H1 (cell line): ENCODE measurements at regions not wholly inside any gene's neighbourhood (a gene's known extent, or its start where the extent isn't known, plus 50 kb on each side); places are given as distances from the start of the nearest gene placed in this dataset.

Experiments used
- CTCF ChIA-PET: fragments of 300-600 bp; sonication (Branson Sonifier 250); formaldehyde crosslinking; loops from one replicate; lab custom pipeline; 2021; ENCODE audit not compliant: partially characterized antibody; lab: Charles Lee
- POLR2A ChIA-PET: fragments of 300-600 bp; sonication (Branson Sonifier 250); formaldehyde crosslinking; loops from one replicate; lab custom pipeline; 2021; ENCODE audit warnings: inconsistent platforms; ENCODE audit not compliant: partially characterized antibody; lab: Charles Lee
- DNase-seq, 2 experiments: peaks; one replicate each; pipeline versions ENCODE4 v3.0.0 to v3.0.0-alpha.2; 2010 to 2022; ENCODE audit warnings: low spot score in 2 of 2, low read depth in 1 of 2, mixed read lengths in 1 of 2
- FAIRE-seq: peaks from 2 replicates; lab custom pipeline; 2011; peaks lifted over from hg19 to GRCh38; lab: Jason Lieb, UNC
- H2AFZ ChIP-seq: 2 replicates; pipeline ENCODE4 v1.8.1; 2012; ENCODE audit warnings: low read length, inconsistent platforms
- H2AK5ac ChIP-seq: 2 replicates; pipeline ENCODE4 v1.6.1; 2013; ENCODE audit warnings: low read depth, low read length
- H2BK120ac ChIP-seq: replicated peaks from 2 replicates; pipeline ENCODE3; 2013; ENCODE audit warnings: low read depth, low read length, inconsistent platforms
- H2BK12ac ChIP-seq: 2 replicates; pipeline ENCODE4 v1.6.1; 2013; ENCODE audit warnings: low read depth, low read length
- H2BK15ac ChIP-seq: 2 replicates; pipeline ENCODE4 v1.6.1; 2013; ENCODE audit warnings: low read length
- H2BK20ac ChIP-seq: 2 replicates; pipeline ENCODE4 v1.6.1; 2013; ENCODE audit warnings: low read length
- H2BK5ac ChIP-seq: 2 replicates; pipeline ENCODE4 v1.6.1; 2013; ENCODE audit warnings: low read depth, low read length
- H3K14ac ChIP-seq: 2 replicates; pipeline ENCODE4 v1.6.1; 2013; ENCODE audit warnings: inconsistent platforms; ENCODE audit not compliant: insufficient read length
- H3K18ac ChIP-seq: 2 replicates; pipeline ENCODE4 v1.6.1; 2013; ENCODE audit warnings: low read length; ENCODE audit errors: extremely low read depth
- H3K23ac ChIP-seq: 2 replicates; pipeline ENCODE4 v1.6.1; 2013; ENCODE audit warnings: inconsistent platforms; ENCODE audit not compliant: insufficient read length
- H3K23me2 ChIP-seq: 2 replicates; pipeline ENCODE4 v1.6.1; 2013; ENCODE audit warnings: low read depth, low read length
- H3K27ac ChIP-seq: 2 replicates; pipeline ENCODE4 v1.6.1; 2011; ENCODE audit warnings: low read depth, low read length, inconsistent platforms
- H3K27me3 ChIP-seq, 4 experiments: replicated peaks in 1 of 4; 1 replicate in 1 of 4; 2 replicates in 3 of 4; pipeline versions ENCODE4 v1.6.1 to v1.8.1; 2011 to 2013; ENCODE audit warnings: low read length in 3 of 4, mild to moderate bottlenecking in 3 of 4, inconsistent platforms in 2 of 4, mixed read lengths in 2 of 4, moderate library complexity in 1 of 4; ENCODE audit not compliant: control insufficient read depth in 3 of 4, insufficient read depth in 3 of 4; ENCODE audit errors: extremely low read depth in 1 of 4
- H3K36me3 ChIP-seq, 4 experiments: 2 replicates each; pipeline versions ENCODE4 v1.6.1 to v1.8.1; 2011 to 2013; ENCODE audit warnings: mild to moderate bottlenecking in 4 of 4, low read length in 3 of 4, moderate library complexity in 2 of 4, control low read depth in 1 of 4, inconsistent platforms in 1 of 4; ENCODE audit not compliant: insufficient read depth in 4 of 4, control insufficient read depth in 2 of 4
- H3K4ac ChIP-seq: replicated peaks from 2 replicates; pipeline ENCODE3; 2013; ENCODE audit warnings: low read length, low read depth, mixed read lengths, inconsistent platforms; ENCODE audit not compliant: insufficient read length
- H3K4me1 ChIP-seq, 4 experiments: replicated peaks in 1 of 4; 1 replicate in 1 of 4; 2 replicates in 3 of 4; pipeline versions ENCODE4 v1.6.1 to v1.8.1; 2011 to 2013; ENCODE audit warnings: low read length in 3 of 4, inconsistent platforms in 2 of 4, mixed read lengths in 1 of 4; ENCODE audit not compliant: insufficient read depth in 4 of 4, control insufficient read depth in 3 of 4
- H3K4me2 ChIP-seq, 2 experiments: 2 replicates each; pipeline versions ENCODE4 v1.6.1 to v1.8.1; 2011 to 2013; ENCODE audit warnings: low read depth in 2 of 2, low read length in 2 of 2, control low read depth in 1 of 2, inconsistent platforms in 1 of 2, mild to moderate bottlenecking in 1 of 2; ENCODE audit not compliant: insufficient read depth in 1 of 2
- H3K4me3 ChIP-seq, 4 experiments: fragments of 200-600, 300-600 bp in 1 of 4; sonication (generic), shearing (Covaris generic), sonication (Bioruptor Twin) in 1 of 4; 2 replicates each; pipeline versions ENCODE4 v1.5.1 to v1.8.1; 2011 to 2016; ENCODE audit warnings: low read length in 4 of 4, low read depth in 3 of 4, control low read depth in 2 of 4, inconsistent platforms in 2 of 4, mild to moderate bottlenecking in 2 of 4, mixed read lengths in 1 of 4, moderate library complexity in 1 of 4; ENCODE audit not compliant: insufficient read depth in 2 of 4; ENCODE audit errors: extremely low read depth in 1 of 4
- H3K56ac ChIP-seq: replicated peaks from 2 replicates; pipeline ENCODE3; 2013; ENCODE audit warnings: low read depth, mild to moderate bottlenecking, mixed read lengths, low read length, inconsistent platforms; ENCODE audit not compliant: insufficient read length
- H3K79me1 ChIP-seq: 2 replicates; pipeline ENCODE4 v1.6.1; 2013; ENCODE audit warnings: low read depth, low read length, control low read depth
- H3K79me2 ChIP-seq, 2 experiments: 2 replicates each; pipeline versions ENCODE4 v1.6.1 to v1.8.1; 2012 to 2013; ENCODE audit warnings: low read length in 2 of 2, mild to moderate bottlenecking in 2 of 2, inconsistent platforms in 1 of 2; ENCODE audit not compliant: insufficient read depth in 2 of 2, control insufficient read depth in 1 of 2
- H3K9ac ChIP-seq, 4 experiments: replicated peaks in 1 of 4; 1 replicate in 1 of 4; 2 replicates in 3 of 4; pipeline versions ENCODE4 v1.6.1 to v1.8.1; 2011 to 2013; ENCODE audit warnings: low read depth in 3 of 4, low read length in 3 of 4, control low read depth in 2 of 4, mild to moderate bottlenecking in 2 of 4, moderate library complexity in 2 of 4, inconsistent platforms in 1 of 4; ENCODE audit errors: extremely low read depth in 1 of 4
- H3K9me3 ChIP-seq, 2 experiments: 2 replicates each; pipeline versions ENCODE4 v1.6.1 to v1.8.1; 2012 to 2013; ENCODE audit warnings: mild to moderate bottlenecking in 2 of 2, moderate library complexity in 2 of 2, control low read depth in 1 of 2, inconsistent platforms in 1 of 2, low read depth in 1 of 2, low read length in 1 of 2, mixed read lengths in 1 of 2; ENCODE audit not compliant: insufficient read depth in 2 of 2
- H4K20me1 ChIP-seq, 2 experiments: replicated peaks in 1 of 2; 2 replicates each; pipeline versions ENCODE3 to v1.8.1; 2011 to 2013; ENCODE audit warnings: inconsistent platforms in 2 of 2, low read length in 2 of 2, mild to moderate bottlenecking in 1 of 2; ENCODE audit not compliant: insufficient read depth in 2 of 2, control insufficient read depth in 1 of 2
- H4K5ac ChIP-seq: 2 replicates; pipeline ENCODE4 v1.6.1; 2013; ENCODE audit warnings: low read length, low read depth, mixed read lengths, inconsistent platforms; ENCODE audit not compliant: insufficient read length
- H4K8ac ChIP-seq: 2 replicates; pipeline ENCODE4 v1.8.0; 2013; ENCODE audit warnings: mild to moderate bottlenecking, moderate library complexity, low read length, inconsistent platforms; ENCODE audit not compliant: insufficient read depth; ENCODE audit errors: extremely low read depth
- H4K91ac ChIP-seq: replicated peaks from 2 replicates; pipeline ENCODE3; 2013; ENCODE audit warnings: low read length, mixed read lengths, inconsistent platforms; ENCODE audit not compliant: insufficient read length
- KDM1A ChIP-seq: fragments of 200-600, 300-600 bp; sonication (generic); IDR thresholded peaks from 2 replicates; pipeline ENCODE4 v1.7.1; 2016; ENCODE audit warnings: mild to moderate bottlenecking, low read length, borderline replicate concordance
- KDM5A ChIP-seq: fragments of 200-600 bp; IDR thresholded peaks from 2 replicates; pipeline ENCODE4 v1.7.1; 2012; ENCODE audit warnings: mild to moderate bottlenecking, low read length, inconsistent platforms, mixed read lengths
- TCF12 ChIP-seq: IDR thresholded peaks from 2 replicates; pipeline ENCODE4 v1.6.1; 2011; ENCODE audit warnings: low read depth, mild to moderate bottlenecking, low read length
- WGBS, 2 experiments: shearing (Covaris generic) in 1 of 2; methylation state at CpG; one replicate each; pipeline versions ENCODE4 v1.1.6 to v1.1.7; 2013 to 2015; ENCODE audit warnings: low lambda C conversion rate in 2 of 2, mixed read lengths in 2 of 2, inconsistent platforms in 1 of 2, low coverage in 1 of 2, missing lambda C conversion rate in 1 of 2; ENCODE audit not compliant: insufficient replicate concordance in 2 of 2, insufficient coverage in 1 of 2, insufficient read length in 1 of 2; ENCODE audit errors: extremely low coverage in 1 of 2, missing lambda C conversion rate in 1 of 2; 5-methylcytosine and 5-hydroxymethylcytosine counted together

DNA sequence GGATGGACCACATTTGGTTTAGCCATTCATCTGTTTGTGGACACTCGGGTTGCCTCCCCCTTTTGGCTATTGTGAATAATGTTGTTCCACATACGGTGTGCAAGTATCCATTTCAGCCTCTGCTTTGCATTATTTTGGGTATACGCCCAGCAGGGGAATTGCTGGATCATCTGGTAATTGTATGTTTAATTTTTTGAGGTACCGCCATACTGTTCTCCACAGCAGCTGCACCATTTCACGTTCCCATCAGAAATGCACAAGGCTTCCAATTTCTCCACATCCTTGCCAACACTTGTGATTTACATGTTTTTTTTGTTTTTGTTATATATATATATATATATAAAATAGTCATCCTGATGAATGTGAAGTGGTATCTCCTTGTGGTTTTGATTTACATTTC, 54.6 kb upstream of the TWIST2 start:
- Histone ChIP-seq H3K36me3 (no peaks in the 10 kb centered on the region), H2BK12ac (no peak overlapping the region), H3K9ac (no peak overlapping the region), H3K14ac (no peak overlapping the region), H3K4me2 (no peak overlapping the region), H3K4me3 (no peak overlapping the region), H4K8ac (no peak overlapping the region), H3K27ac (no peak overlapping the region), H3K79me2 (no peaks in the 10 kb centered on the region), H4K91ac (no peak overlapping the region), H2BK15ac (no peak overlapping the region), H3K56ac (no peak overlapping the region), H3K23me2 (no peaks in the 10 kb centered on the region), H2BK5ac (no peak overlapping the region)
- 87% methylated on average over 5 of the region's 5 CpGs; no CpG with 5 or more reads in 1 of the 2 experiments for WGBS, 2 experiments
- no peak for FAIRE-seq
- POLR2A ChIA-PET = no interaction called here
- TF ChIP-seq KDM5A = no peak
- TF ChIP-seq TCF12 = no peak
- TF ChIP-seq KDM1A = no peak
- TF ChIP-seq, all 59 proteins: peak for 0
- H2AFZ ChIP-seq = no peak overlapping the region
- no peak overlapping the region for H2BK120ac ChIP-seq
- H3K9me3 ChIP-seq = peaks cover 0 to 12% of the 10 kb centered on the region in 2 experiments; a peak in 1 of 4 replicates
- no peak for DNase-seq
- no peak overlapping the region for H4K5ac ChIP-seq
- H2BK20ac ChIP-seq = no peak overlapping the region
- H2AK5ac ChIP-seq = no peak overlapping the region
- H3K27me3 ChIP-seq = no peaks in the 10 kb centered on the region
- H3K79me1 ChIP-seq = no peaks in the 10 kb centered on the region
- CTCF ChIA-PET = no interaction called here
- H3K4me1 ChIP-seq = no peaks in the 10 kb centered on the region
- H3K4ac ChIP-seq = no peak overlapping the region
- no peak overlapping the region for H3K23ac ChIP-seq
- no peaks in the 10 kb centered on the region for H4K20me1 ChIP-seq
- no peak overlapping the region for H3K18ac ChIP-seq
